ENCODE measurements at regions not wholly inside any gene's neighbourhood (a gene's known extent, or its start where the extent isn't known, plus 50 kb on each side); places are given as distances from the start of the nearest gene placed in this dataset.

GRCh38 chr18:42513441-42513840, 558.4 kb downstream of the PIK3C3 start:
- TF ChIP-seq, protein P1, sequence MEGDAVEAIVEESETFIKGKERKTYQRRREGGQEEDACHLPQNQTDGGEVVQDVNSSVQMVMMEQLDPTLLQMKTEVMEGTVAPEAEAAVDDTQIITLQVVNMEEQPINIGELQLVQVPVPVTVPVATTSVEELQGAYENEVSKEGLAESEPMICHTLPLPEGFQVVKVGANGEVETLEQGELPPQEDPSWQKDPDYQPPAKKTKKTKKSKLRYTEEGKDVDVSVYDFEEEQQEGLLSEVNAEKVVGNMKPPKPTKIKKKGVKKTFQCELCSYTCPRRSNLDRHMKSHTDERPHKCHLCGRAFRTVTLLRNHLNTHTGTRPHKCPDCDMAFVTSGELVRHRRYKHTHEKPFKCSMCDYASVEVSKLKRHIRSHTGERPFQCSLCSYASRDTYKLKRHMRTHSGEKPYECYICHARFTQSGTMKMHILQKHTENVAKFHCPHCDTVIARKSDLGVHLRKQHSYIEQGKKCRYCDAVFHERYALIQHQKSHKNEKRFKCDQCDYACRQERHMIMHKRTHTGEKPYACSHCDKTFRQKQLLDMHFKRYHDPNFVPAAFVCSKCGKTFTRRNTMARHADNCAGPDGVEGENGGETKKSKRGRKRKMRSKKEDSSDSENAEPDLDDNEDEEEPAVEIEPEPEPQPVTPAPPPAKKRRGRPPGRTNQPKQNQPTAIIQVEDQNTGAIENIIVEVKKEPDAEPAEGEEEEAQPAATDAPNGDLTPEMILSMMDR (conservative IDR thresholded peaks at IDR 0.05 in 1 of 2, IDR thresholded peaks at IDR 0.05 in 1 of 2; ENCODE audit: low read depth in 1 of 2, low read length in 2 of 2) = no peak
- no peak for TF ChIP-seq EZH2 (IDR thresholded peaks at IDR 0.05; ENCODE audit: low read length, missing control alignments)

Data from fibroblast of lung (primary cell).